ENCODE measurements at regions not wholly inside any gene's neighbourhood (a gene's known extent, or its start where the extent isn't known, plus 50 kb on each side); places are given as distances from the start of the nearest gene placed in this dataset.

DNA sequence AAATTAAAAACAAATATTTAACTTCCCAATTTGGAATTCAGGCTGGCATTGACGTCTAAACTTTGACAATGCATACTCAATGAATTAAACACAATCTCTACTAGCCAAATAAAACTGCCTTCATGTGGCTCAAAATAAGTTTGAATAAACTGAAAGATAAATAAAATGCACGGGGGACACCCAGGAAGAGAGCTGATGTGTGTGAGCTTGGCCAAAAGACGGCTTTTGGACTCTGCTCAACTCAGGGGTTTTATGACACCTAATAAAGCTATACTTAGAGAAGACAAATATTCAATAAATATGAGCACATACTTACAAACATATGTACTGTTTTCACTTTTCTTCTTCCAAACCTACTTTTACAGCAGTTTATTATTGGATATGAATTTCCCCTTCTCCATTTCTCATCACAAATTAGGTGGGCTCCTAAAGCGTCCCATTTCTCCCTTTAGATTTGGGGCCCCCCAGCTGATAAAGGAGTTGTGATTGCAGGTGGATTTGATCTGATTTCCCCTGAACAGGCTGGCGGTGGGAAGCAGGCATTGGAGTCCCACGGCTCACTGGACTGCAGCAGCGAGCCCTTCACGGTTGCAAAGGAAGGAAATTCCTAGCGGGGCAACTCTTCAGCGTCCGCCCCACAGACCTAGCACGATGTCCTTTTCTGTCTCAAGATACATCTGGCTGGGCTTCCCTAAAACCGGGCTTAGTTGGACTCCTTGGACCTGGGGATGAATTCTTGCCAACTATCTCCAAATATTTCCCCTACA, 79.6 kb downstream of the INSIG1 start:
- TF ChIP-seq POLR2A (IDR thresholded peaks at IDR 0.05; ENCODE audit: low read depth, low read length) (no peak), POLR2AphosphoS5 (IDR thresholded peaks at IDR 0.05; ENCODE audit: low read depth, low read length) (no peak), TAF1 (IDR thresholded peaks at IDR 0.05; ENCODE audit: borderline replicate concordance, low read depth, low read length) (no peak)

Data from GM12892 (cell line).